ENCODE measurements at regions not wholly inside any gene's neighbourhood (a gene's known extent, or its start where the extent isn't known, plus 50 kb on each side); places are given as distances from the start of the nearest gene placed in this dataset.

DNA sequence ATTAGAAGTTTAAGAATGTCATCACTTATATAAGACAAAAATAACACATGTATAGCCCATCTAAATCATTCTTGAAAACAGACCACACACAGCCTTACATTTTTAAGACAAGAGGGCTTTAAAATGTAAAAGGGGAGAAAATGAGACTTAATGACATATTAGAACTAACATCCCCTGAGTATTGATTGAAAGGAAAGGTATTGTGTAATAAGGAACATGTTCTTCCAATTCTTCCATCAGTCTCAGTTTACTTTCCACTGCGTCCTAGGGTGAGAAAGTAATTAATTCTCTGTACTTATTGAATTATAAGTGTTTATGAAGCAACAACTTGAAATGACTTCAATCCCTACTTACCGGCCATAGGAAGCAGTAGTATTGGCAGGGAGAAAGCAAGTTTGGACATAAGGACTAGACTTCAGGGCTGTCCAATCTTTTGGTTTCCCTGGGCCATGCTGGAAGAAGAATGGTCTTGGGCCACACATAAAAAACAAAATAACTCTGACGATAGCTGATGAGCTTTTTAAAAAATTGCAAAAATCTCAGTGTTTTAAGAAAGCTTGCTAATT, 202.7 kb upstream of the SPRY1 start:
- no peak for TF ChIP-seq POLR2A (IDR thresholded peaks at IDR 0.05)
- TF ChIP-seq, protein P1, sequence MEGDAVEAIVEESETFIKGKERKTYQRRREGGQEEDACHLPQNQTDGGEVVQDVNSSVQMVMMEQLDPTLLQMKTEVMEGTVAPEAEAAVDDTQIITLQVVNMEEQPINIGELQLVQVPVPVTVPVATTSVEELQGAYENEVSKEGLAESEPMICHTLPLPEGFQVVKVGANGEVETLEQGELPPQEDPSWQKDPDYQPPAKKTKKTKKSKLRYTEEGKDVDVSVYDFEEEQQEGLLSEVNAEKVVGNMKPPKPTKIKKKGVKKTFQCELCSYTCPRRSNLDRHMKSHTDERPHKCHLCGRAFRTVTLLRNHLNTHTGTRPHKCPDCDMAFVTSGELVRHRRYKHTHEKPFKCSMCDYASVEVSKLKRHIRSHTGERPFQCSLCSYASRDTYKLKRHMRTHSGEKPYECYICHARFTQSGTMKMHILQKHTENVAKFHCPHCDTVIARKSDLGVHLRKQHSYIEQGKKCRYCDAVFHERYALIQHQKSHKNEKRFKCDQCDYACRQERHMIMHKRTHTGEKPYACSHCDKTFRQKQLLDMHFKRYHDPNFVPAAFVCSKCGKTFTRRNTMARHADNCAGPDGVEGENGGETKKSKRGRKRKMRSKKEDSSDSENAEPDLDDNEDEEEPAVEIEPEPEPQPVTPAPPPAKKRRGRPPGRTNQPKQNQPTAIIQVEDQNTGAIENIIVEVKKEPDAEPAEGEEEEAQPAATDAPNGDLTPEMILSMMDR (IDR thresholded peaks at IDR 0.05 in 4 of 5, conservative IDR thresholded peaks at IDR 0.05 in 1 of 5) = no peak

Measured in gastrocnemius medialis (tissue), 4 donors.